BJ (cell line): ENCODE measurements at regions not wholly inside any gene's neighbourhood (a gene's known extent, or its start where the extent isn't known, plus 50 kb on each side); places are given as distances from the start of the nearest gene placed in this dataset.

Source experiments
- CTCF ChIA-PET: fragments of 350-600 bp; formaldehyde crosslinking; extraction: SDS; loops from one replicate; lab custom pipeline; 2021; ENCODE audit warnings: antibody characterized with exemption, inconsistent platforms; lab: Yijun Ruan, JAX
- POLR2A ChIA-PET: fragments of 300-600 bp; sonication (Branson Sonifier 250); formaldehyde crosslinking; extraction: SDS; loops from one replicate; lab custom pipeline; 2021; ENCODE audit warnings: antibody characterized with exemption; lab: Charles Lee
- DNase-seq: peaks from one replicate; pipeline ENCODE4 v3.0.0-alpha.2; 2011; ENCODE audit warnings: low read depth
- H3K27me3 ChIP-seq: 2 replicates; pipeline ENCODE4 v1.6.0; 2011; ENCODE audit warnings: low read length; ENCODE audit not compliant: control insufficient read depth, insufficient read depth
- H3K36me3 ChIP-seq: 2 replicates; pipeline ENCODE4 v1.5.1; 2011; ENCODE audit warnings: low read length; ENCODE audit not compliant: control insufficient read depth, insufficient read depth
- H3K4me3 ChIP-seq: 2 replicates; pipeline ENCODE4 v1.5.1; 2011; ENCODE audit warnings: low read depth, mild to moderate bottlenecking, control low read depth, low read length
- TF ChIP-seq, protein P1 (sequence below): IDR thresholded peaks from 2 replicates; pipeline ENCODE4 v1.5.1; 2011; ENCODE audit warnings: low read depth, mild to moderate bottlenecking, control low read depth, inconsistent platforms, low read length, moderate library complexity; ENCODE audit not compliant: insufficient read depth

DNA sequence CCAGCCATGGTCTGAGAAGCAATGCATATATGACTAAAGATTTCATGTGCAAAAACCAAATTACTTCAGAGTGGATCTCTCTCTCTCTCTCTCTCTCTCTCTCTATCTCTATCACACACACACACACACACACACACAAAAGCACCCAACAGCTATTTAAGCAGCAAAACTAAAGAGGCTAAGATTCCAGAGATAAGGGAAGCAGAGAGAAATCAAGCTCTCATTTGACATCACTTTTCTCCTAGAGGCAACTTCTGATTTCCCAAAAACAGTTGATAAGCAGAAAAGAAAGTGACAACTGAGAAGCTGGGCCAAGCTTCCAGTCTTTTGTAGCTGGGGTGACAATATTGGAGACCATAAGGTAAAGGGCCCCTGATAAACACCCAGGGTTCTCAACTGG is 526.0 kb upstream of the NR2F2 start:
- H3K4me3 ChIP-seq = no peak overlapping the region
- H3K27me3 ChIP-seq = no peaks in the 10 kb centered on the region
- TF ChIP-seq, protein P1, sequence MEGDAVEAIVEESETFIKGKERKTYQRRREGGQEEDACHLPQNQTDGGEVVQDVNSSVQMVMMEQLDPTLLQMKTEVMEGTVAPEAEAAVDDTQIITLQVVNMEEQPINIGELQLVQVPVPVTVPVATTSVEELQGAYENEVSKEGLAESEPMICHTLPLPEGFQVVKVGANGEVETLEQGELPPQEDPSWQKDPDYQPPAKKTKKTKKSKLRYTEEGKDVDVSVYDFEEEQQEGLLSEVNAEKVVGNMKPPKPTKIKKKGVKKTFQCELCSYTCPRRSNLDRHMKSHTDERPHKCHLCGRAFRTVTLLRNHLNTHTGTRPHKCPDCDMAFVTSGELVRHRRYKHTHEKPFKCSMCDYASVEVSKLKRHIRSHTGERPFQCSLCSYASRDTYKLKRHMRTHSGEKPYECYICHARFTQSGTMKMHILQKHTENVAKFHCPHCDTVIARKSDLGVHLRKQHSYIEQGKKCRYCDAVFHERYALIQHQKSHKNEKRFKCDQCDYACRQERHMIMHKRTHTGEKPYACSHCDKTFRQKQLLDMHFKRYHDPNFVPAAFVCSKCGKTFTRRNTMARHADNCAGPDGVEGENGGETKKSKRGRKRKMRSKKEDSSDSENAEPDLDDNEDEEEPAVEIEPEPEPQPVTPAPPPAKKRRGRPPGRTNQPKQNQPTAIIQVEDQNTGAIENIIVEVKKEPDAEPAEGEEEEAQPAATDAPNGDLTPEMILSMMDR = no peak
- ChIA-PET CTCF (no interaction called here), POLR2A (no interaction called here)
- no peak for DNase-seq
- no peaks in the 10 kb centered on the region for H3K36me3 ChIP-seq

- no peaks in the 10 kb centered on the region for H3K27me3 ChIP-seq
- TF ChIP-seq, protein P1 = no peak
- DNase-seq = no peak
- H3K4me3 ChIP-seq = no peak overlapping the region
- CTCF ChIA-PET = no interaction called here
- POLR2A ChIA-PET = no interaction called here
- no peaks in the 10 kb centered on the region for H3K36me3 ChIP-seq
These were observed 518.0 kb upstream of the NR2F2 start for GRCh38 chr15:95812491-95812890.

DNA sequence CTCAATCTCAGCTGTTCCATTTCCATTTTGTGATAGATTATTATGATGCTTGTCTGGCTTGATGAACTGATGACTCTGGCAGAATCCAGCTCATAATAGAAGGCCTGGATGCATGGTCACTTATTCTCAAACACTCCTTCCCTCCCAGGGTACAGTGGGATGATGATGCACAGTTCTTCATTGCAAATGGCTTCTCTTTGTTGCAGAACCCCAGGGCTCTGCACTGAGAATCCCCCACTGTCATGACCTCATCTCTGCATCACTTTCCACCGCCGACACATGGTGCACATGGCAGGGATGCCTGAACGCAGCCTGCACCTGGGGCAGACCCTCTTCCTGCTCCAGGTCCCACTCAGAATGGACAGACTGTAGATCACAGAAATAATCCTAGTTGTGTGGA is 515.6 kb upstream of the NR2F2 start:
- POLR2A ChIA-PET = no interaction called here
- DNase-seq = no peak
- no peaks in the 10 kb centered on the region for H3K27me3 ChIP-seq
- no peaks in the 10 kb centered on the region for H3K36me3 ChIP-seq
- CTCF ChIA-PET = interaction anchor here (1.2 kb wide), 1 partner anchor 22 kb away, joined by 3 read pairs; no protein-coding TSS in a partner anchor
- no peak overlapping the region for H3K4me3 ChIP-seq
- TF ChIP-seq, protein P1 = no peak

DNA sequence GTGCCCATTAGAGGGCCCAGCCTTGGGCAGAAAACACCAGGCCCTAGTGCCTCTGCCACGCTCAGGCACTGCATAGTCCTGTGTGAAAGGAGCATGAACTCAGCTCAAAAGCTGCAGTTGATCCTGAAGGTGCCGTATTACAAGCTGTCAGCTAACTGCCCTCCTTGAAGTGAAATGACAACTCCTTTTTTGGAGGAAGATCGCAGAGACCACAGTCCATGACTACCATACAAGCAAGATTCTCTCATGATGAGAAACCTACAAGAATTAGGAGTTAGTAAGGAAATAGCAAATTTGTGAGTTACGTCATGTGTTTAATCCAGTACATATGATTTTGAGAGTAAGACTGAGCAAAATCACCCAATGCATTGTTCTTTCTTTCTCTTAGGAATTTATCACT is 513.9 kb upstream of the NR2F2 start:
- no peak overlapping the region for H3K4me3 ChIP-seq
- ChIA-PET CTCF (interaction anchor here (0.8 kb wide), 1 partner anchor 73 kb away, joined by 3 read pairs; no protein-coding TSS in a partner anchor), POLR2A (no interaction called here)
- no peak for DNase-seq
- TF ChIP-seq, protein P1 = no peak
- no peaks in the 10 kb centered on the region for H3K27me3 ChIP-seq
- no peaks in the 10 kb centered on the region for H3K36me3 ChIP-seq

GRCh38 chr15:95822961-95823360 is 507.5 kb upstream of the NR2F2 start:
- no peak for DNase-seq
- H3K36me3 ChIP-seq = no peaks in the 10 kb centered on the region
- CTCF ChIA-PET = no interaction called here
- POLR2A ChIA-PET = no interaction called here
- no peaks in the 10 kb centered on the region for H3K27me3 ChIP-seq
- TF ChIP-seq, protein P1 = no peak
- no peak overlapping the region for H3K4me3 ChIP-seq
